HepG2 (cell line): ENCODE measurements at regions not wholly inside any gene's neighbourhood (a gene's known extent, or its start where the extent isn't known, plus 50 kb on each side); places are given as distances from the start of the nearest gene placed in this dataset.

ENCODE experiments used
- ATAC-seq: fragments of 200-7000 bp; cut with Tn5 transposase; 3 replicates; pipeline ENCODE4 v1.9.1; 2020; ENCODE audit warnings: mild to moderate bottlenecking, moderate library complexity
- BruUV-seq: library from RNA; stranded (reverse); fragments of 400-500 nt; replicated peaks from 2 replicates; lab custom pipeline; 2021; lab: Mats Ljungman, UMichigan
- CTCF ChIA-PET: fragments of 300-600 bp; formaldehyde crosslinking; extraction: SDS; loops from one replicate; lab custom pipeline; 2021; ENCODE audit warnings: low total read pairs, inconsistent platforms, low intra/inter-chr PET ratio; lab: Yijun Ruan, JAX
- POLR2A ChIA-PET: fragments of 350-600 bp; sonication (Branson Sonifier 250); formaldehyde crosslinking; loops from one replicate; lab custom pipeline; 2020; ENCODE audit warnings: antibody characterized with exemption, inconsistent platforms; lab: Yijun Ruan, JAX
- DNase-seq: peaks from one replicate; pipeline ENCODE4 v3.0.0-alpha.2; 2015; ENCODE audit warnings: low spot score
- FAIRE-seq: peaks from 3 replicates; lab custom pipeline; 2011; peaks lifted over from hg19 to GRCh38; lab: Jason Lieb, UNC
- H2AFZ ChIP-seq: one replicate; pipeline ENCODE4 v1.6.1; 2011; ENCODE audit warnings: low read length, inconsistent platforms
- H3K27ac ChIP-seq: fragments of 300-600 bp; 3 replicates; pipeline ENCODE4 v1.8.0; 2011; ENCODE audit warnings: mixed run types, mild to moderate bottlenecking, mixed read lengths, low read length, inconsistent platforms; ENCODE audit not compliant: insufficient read depth; ENCODE audit errors: extremely low read length
- H3K27me3 ChIP-seq, 2 experiments: fragments of 200-600 bp in 1 of 2; 2 replicates in 1 of 2; 3 replicates in 1 of 2; pipeline versions ENCODE4 v1.6.0 to v1.8.0; 2011; ENCODE audit warnings: low read length in 2 of 2, mild to moderate bottlenecking in 2 of 2, moderate library complexity in 2 of 2, inconsistent platforms in 1 of 2; ENCODE audit not compliant: insufficient read depth in 2 of 2, control insufficient read depth in 1 of 2
- H3K36me3 ChIP-seq, 2 experiments: fragments of 200-600 bp in 1 of 2; replicated peaks in 1 of 2; 2 replicates in 1 of 2; 3 replicates in 1 of 2; pipeline versions ENCODE4 v1.5.1 to v1.8.0; 2011; ENCODE audit warnings: low read length in 2 of 2, inconsistent platforms in 1 of 2; ENCODE audit not compliant: insufficient read depth in 2 of 2, control insufficient read depth in 1 of 2
- H3K4me1 ChIP-seq: 2 replicates; pipeline ENCODE4 v1.5.1; 2012; ENCODE audit warnings: low read length, inconsistent platforms; ENCODE audit not compliant: insufficient read depth
- H3K4me2 ChIP-seq: 2 replicates; pipeline ENCODE4 v1.6.0; 2011; ENCODE audit warnings: low read depth, low read length, inconsistent platforms
- H3K4me3 ChIP-seq, 3 experiments: fragments of 200-600 bp in 1 of 3; sonication (generic), shearing (Covaris generic) in 1 of 3; replicated peaks in 1 of 3; 2 replicates each; pipeline ENCODE4 v1.5.1; 2011 to 2016; ENCODE audit warnings: low read length in 3 of 3, inconsistent platforms in 2 of 3, low read depth in 2 of 3, mild to moderate bottlenecking in 2 of 3, control low read depth in 1 of 3, mixed read lengths in 1 of 3; ENCODE audit not compliant: insufficient read depth in 1 of 3
- H3K79me2 ChIP-seq: one replicate; pipeline ENCODE4 v1.6.1; 2011; ENCODE audit warnings: low read length, inconsistent platforms; ENCODE audit not compliant: insufficient read depth
- H3K9ac ChIP-seq: 2 replicates; pipeline ENCODE4 v1.6.0; 2011; ENCODE audit warnings: mild to moderate bottlenecking, low read depth, low read length, inconsistent platforms; ENCODE audit not compliant: insufficient read depth
- H3K9me3 ChIP-seq: 2 replicates; pipeline ENCODE4 v1.5.1; 2012; ENCODE audit warnings: mild to moderate bottlenecking, low read length
- H4K20me1 ChIP-seq: 2 replicates; pipeline ENCODE4 v1.6.0; 2011; ENCODE audit warnings: inconsistent platforms, mild to moderate bottlenecking, low read length, moderate library complexity; ENCODE audit not compliant: insufficient read depth
- FOXA3 ChIP-seq: IDR thresholded peaks from 2 replicates; pipeline ENCODE4 v1.6.1; 2016; ENCODE audit warnings: missing genetic modification reagents, missing compliant biosample characterization
- TBX2 ChIP-seq: sonication (generic); formaldehyde crosslinking; IDR thresholded peaks from 2 replicates; pipeline ENCODE4 v1.5.0; 2020; ENCODE audit warnings: missing genetic modification reagents, mild to moderate bottlenecking, borderline replicate concordance
- ZFP1 ChIP-seq: IDR thresholded peaks from 2 replicates; pipeline ENCODE4 v1.6.1; 2016
- ZFP62 ChIP-seq: sonication (generic); formaldehyde crosslinking; IDR thresholded peaks from 2 replicates; pipeline ENCODE4 v1.4.0; 2020; ENCODE audit warnings: missing genetic modification reagents
- ZNF724P ChIP-seq: sonication (generic); formaldehyde crosslinking; IDR thresholded peaks from 2 replicates; pipeline ENCODE4 v1.8.0; 2022; ENCODE audit warnings: missing genetic modification reagents, borderline replicate concordance
- WGBS: methylation state at CpG from one replicate; pipeline ENCODE4 v1.1.6; 2017; ENCODE audit warnings: low lambda C conversion rate; 5-methylcytosine and 5-hydroxymethylcytosine counted together
- in situ Hi-C: cut with HindIII; loops from 2 replicates; pipeline ENCODE4 v1.10.0; 2017; ENCODE audit warnings: low pct_unique_long_range_greater_than_20kb; ENCODE audit not compliant: extremely low pct_ligation_motif_present
- intact Hi-C: fragments of 100-400 bp; cut with micrococcal nuclease; formaldehyde crosslinking; loops from one replicate; pipeline ENCODE4 v1.10.0; 2022; ENCODE audit not compliant: unreplicated experiment
- TF ChIP-seq, protein P1 (sequence below): sonication (generic); formaldehyde crosslinking; IDR thresholded peaks from 2 replicates; pipeline ENCODE4 v1.5.0; 2020; ENCODE audit warnings: missing genetic modification reagents
- TF ChIP-seq, protein P2 (sequence below): IDR thresholded peaks from 2 replicates; pipeline ENCODE4 v1.6.1; 2016; ENCODE audit warnings: mild to moderate bottlenecking, missing biosample characterization, missing genetic modification reagents
- TF ChIP-seq, protein P3 (sequence below): sonication (generic); formaldehyde crosslinking; IDR thresholded peaks from 2 replicates; pipeline ENCODE4 v1.5.1; 2020; ENCODE audit warnings: missing genetic modification reagents, mild to moderate bottlenecking, borderline replicate concordance

DNA sequence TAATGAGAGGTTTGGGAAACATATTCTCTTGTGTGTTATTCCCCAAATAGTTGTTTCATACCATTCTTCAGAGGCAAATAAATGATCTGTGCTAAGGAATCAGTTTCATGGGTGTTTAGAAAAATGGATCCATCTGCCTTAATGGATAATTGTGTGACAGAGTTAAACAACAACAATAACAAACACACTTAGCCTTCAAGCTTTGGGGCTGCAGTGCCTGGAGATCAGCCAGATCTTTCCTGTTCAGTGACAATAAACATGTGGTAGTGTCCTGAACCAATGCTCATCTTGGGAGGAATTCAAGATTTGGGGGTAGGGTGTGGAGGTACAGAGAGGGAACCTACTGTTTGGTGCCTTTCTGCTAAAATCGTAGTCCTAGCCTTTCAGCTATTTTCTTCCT is 93.7 kb upstream of the PRICKLE1 start:
- H3K9ac ChIP-seq = no peak overlapping the region
- no peak overlapping the region for H3K27ac ChIP-seq
- no peaks in the 10 kb centered on the region for H3K27me3 ChIP-seq
- no peak overlapping the region for H3K4me3 ChIP-seq
- H3K79me2 ChIP-seq = no peaks in the 10 kb centered on the region
- no TSS peak for BruUV-seq
- TF ChIP-seq, protein P1, sequence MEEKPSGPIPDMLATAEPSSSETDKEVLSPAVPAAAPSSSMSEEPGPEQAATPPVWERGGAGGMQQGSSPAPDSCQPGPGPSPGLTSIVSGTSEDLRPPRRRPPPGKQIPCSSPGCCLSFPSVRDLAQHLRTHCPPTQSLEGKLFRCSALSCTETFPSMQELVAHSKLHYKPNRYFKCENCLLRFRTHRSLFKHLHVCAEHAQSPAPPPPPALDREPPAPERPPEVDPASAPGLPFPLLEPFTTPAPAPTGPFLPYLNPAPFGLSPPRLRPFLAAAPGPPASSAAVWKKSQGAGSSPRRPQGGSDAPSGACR (CRISPR knock-in tag) = no peak
- TF ChIP-seq ZNF724P (no peak), ZFP1 (CRISPR knock-in tag) (no peak), ZFP62 (no peak), FOXA3 (no peak), TBX2 (CRISPR knock-in tag) (no peak)
- TF ChIP-seq, protein P2, sequence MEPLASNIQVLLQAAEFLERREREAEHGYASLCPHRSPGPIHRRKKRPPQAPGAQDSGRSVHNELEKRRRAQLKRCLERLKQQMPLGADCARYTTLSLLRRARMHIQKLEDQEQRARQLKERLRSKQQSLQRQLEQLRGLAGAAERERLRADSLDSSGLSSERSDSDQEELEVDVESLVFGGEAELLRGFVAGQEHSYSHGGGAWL = no peak
- TF ChIP-seq, protein P3, sequence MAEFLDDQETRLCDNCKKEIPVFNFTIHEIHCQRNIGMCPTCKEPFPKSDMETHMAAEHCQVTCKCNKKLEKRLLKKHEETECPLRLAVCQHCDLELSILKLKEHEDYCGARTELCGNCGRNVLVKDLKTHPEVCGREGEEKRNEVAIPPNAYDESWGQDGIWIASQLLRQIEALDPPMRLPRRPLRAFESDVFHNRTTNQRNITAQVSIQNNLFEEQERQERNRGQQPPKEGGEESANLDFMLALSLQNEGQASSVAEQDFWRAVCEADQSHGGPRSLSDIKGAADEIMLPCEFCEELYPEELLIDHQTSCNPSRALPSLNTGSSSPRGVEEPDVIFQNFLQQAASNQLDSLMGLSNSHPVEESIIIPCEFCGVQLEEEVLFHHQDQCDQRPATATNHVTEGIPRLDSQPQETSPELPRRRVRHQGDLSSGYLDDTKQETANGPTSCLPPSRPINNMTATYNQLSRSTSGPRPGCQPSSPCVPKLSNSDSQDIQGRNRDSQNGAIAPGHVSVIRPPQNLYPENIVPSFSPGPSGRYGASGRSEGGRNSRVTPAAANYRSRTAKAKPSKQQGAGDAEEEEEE = no peak
- ATAC-seq (no peak), FAIRE-seq (no peak), DNase-seq (no peak)
- intact Hi-C loops (no loop called here), in situ Hi-C loops (no loop called here)
- no peak overlapping the region for H2AFZ ChIP-seq
- POLR2A ChIA-PET = no interaction called here
- CTCF ChIA-PET = no interaction called here
- H3K4me1 ChIP-seq = no peaks in the 10 kb centered on the region
- no peaks in the 10 kb centered on the region for H3K9me3 ChIP-seq
- 7% methylated on average over 1 of the region's 1 CpG for WGBS
- H3K4me2 ChIP-seq = no peak overlapping the region
- no peaks in the 10 kb centered on the region for H4K20me1 ChIP-seq
- no peaks in the 10 kb centered on the region for H3K36me3 ChIP-seq
